GM23338 (cell line): ENCODE measurements at regions not wholly inside any gene's neighbourhood (a gene's known extent, or its start where the extent isn't known, plus 50 kb on each side); places are given as distances from the start of the nearest gene placed in this dataset.

Experiments used
- ATAC-seq: fragments of 200-7000 bp; cut with Tn5 transposase; 3 replicates; pipeline ENCODE4 v1.9.1; 2020
- DNase-seq: peaks from one replicate; pipeline ENCODE4 v3.0.0-alpha.2; 2015; ENCODE audit warnings: low spot score
- H2AFZ ChIP-seq: fragments of 200-600 bp; sonication (generic); 2 replicates; pipeline ENCODE4 v1.8.0; 2016; ENCODE audit warnings: antibody characterized with exemption, mild to moderate bottlenecking, moderate library complexity
- H3F3A ChIP-seq: fragments of 200-600 bp; sonication (generic); replicated peaks from 2 replicates; pipeline ENCODE4 v1.8.0; 2017; ENCODE audit warnings: antibody characterized with exemption, mixed run types, low read depth
- H3K27ac ChIP-seq: fragments of 200-600 bp; sonication (generic); 2 replicates; pipeline ENCODE4 v1.6.1; 2016; ENCODE audit warnings: low read depth
- H3K27me3 ChIP-seq: fragments of 200-600 bp; sonication (generic); 2 replicates; pipeline ENCODE4 v1.8.0; 2016; ENCODE audit warnings: mild to moderate bottlenecking, mixed run types, moderate library complexity; ENCODE audit not compliant: insufficient read depth
- H3K36me3 ChIP-seq: fragments of 200-600 bp; sonication (generic); 2 replicates; pipeline ENCODE4 v1.8.0; 2016; ENCODE audit warnings: mild to moderate bottlenecking; ENCODE audit not compliant: insufficient read depth
- H3K4me1 ChIP-seq: fragments of 200-600 bp; sonication (generic); 2 replicates; pipeline ENCODE4 v1.8.0; 2016; ENCODE audit warnings: mild to moderate bottlenecking, moderate library complexity; ENCODE audit not compliant: insufficient read depth
- H3K4me2 ChIP-seq: fragments of 200-600 bp; sonication (generic); 2 replicates; pipeline ENCODE4 v1.7.1; 2017; ENCODE audit warnings: mixed run types
- H3K4me3 ChIP-seq: fragments of 200-600 bp; sonication (generic); 2 replicates; pipeline ENCODE4 v1.6.1; 2016; ENCODE audit warnings: mixed run types
- H3K79me2 ChIP-seq: fragments of 200-600 bp; sonication (generic); replicated peaks from 2 replicates; pipeline ENCODE4 v1.8.0; 2017; ENCODE audit warnings: mild to moderate bottlenecking; ENCODE audit not compliant: insufficient read depth
- H3K9me2 ChIP-seq: fragments of 200-600 bp; sonication (generic); 2 replicates; pipeline ENCODE4 v1.8.0; 2017; ENCODE audit not compliant: insufficient read depth
- H4K20me1 ChIP-seq: fragments of 200-600 bp; sonication (generic); replicated peaks from 2 replicates; pipeline ENCODE4 v1.8.0; 2017; ENCODE audit warnings: mild to moderate bottlenecking; ENCODE audit not compliant: insufficient read depth
- H3K27ac Mint-ChIP-seq: 2 replicates; pipeline ENCODE4 v1.8.0; 2020; ENCODE audit warnings: inconsistent platforms, mild to moderate bottlenecking, moderate library complexity, mixed read lengths
- H3K27me3 Mint-ChIP-seq: 3 replicates; pipeline ENCODE4 v1.8.0; 2022; ENCODE audit warnings: low read depth, mild to moderate bottlenecking, moderate library complexity, mixed read lengths, inconsistent platforms; ENCODE audit not compliant: insufficient read depth, poor library complexity
- H3K36me3 Mint-ChIP-seq: 3 replicates; pipeline ENCODE4 v1.8.0; 2021; ENCODE audit warnings: low read depth, mild to moderate bottlenecking, inconsistent platforms, moderate library complexity, mixed read lengths
- H3K4me1 Mint-ChIP-seq: 3 replicates; pipeline ENCODE4 v1.8.0; 2020; ENCODE audit warnings: mild to moderate bottlenecking, inconsistent platforms, mixed read lengths
- H3K4me3 Mint-ChIP-seq: 3 replicates; pipeline ENCODE4 v1.8.0; 2021; ENCODE audit warnings: moderate library complexity, mild to moderate bottlenecking, inconsistent platforms, mixed read lengths
- H3K9me3 Mint-ChIP-seq: 3 replicates; pipeline ENCODE4 v1.8.0; 2020; ENCODE audit warnings: moderate library complexity, mild to moderate bottlenecking, inconsistent platforms, mixed read lengths
- CREB1 ChIP-seq: fragments of 250-450 bp; sonication (Bioruptor Pico); IDR thresholded peaks from 2 replicates; pipeline ENCODE4 v1.5.0; 2020; ENCODE audit warnings: low read depth, mild to moderate bottlenecking, moderate library complexity
- ETS1 ChIP-seq: IDR thresholded peaks from 2 replicates; pipeline ENCODE4 v1.6.1; 2016; ENCODE audit warnings: antibody characterized with exemption
- JUNB ChIP-seq: IDR thresholded peaks from one replicate; pipeline ENCODE4 v1.6.1; 2016; ENCODE audit warnings: antibody characterized with exemption; ENCODE audit not compliant: unreplicated experiment
- ZNF114 ChIP-seq: fragments of 250-450 bp; sonication (Bioruptor Pico); IDR thresholded peaks from 2 replicates; pipeline ENCODE4 v1.5.0; 2020; ENCODE audit warnings: mild to moderate bottlenecking, moderate library complexity
- ZNF462 ChIP-seq: fragments of 250-450 bp; sonication (Bioruptor Pico); IDR thresholded peaks from 2 replicates; pipeline ENCODE4 v1.5.0; 2020; ENCODE audit warnings: mild to moderate bottlenecking, moderate library complexity
- TF ChIP-seq, protein P1 (sequence below), 2 experiments: fragments of 200-600 bp in 1 of 2; sonication (generic) in 1 of 2; conservative IDR thresholded peaks; 2 replicates each; pipeline versions ENCODE4 v1.5.1 to v1.6.1; 2016 to 2017; ENCODE audit warnings: antibody characterized with exemption in 2 of 2, low read depth in 2 of 2, mild to moderate bottlenecking in 2 of 2, moderate library complexity in 1 of 2

DNA sequence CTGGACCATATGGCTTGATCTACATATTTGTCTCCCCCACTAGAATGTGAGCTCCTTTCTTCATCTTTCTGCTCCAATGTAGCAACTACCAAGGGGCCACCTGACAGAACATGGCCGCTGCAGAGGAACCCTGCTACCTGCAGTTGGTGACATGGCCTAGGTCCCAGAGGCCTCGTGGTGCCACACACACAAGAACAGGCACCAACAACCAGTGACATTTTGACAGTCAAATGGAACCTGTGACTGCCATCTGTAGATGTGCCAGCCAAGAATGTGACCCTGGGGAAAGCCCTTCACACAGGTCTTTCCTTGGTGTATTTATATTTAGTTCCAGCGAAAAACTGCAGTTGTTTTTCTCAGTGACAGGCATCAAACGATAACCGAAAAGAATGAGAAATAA, 67.9 kb upstream of the ANKRD1 start:
- Mint-ChIP-seq H3K9me3 (no peaks in the 10 kb centered on the region; the same call in 2 of the 3 replicates), H3K27ac (no peak overlapping the region)
- no peaks in the 10 kb centered on the region for H3K36me3 ChIP-seq

More for the DNA sequence above, 67.9 kb upstream of the ANKRD1 start:
- Histone ChIP-seq H3K27ac (no peak overlapping the region), H3K4me3 (no peak overlapping the region), H4K20me1 (no peaks in the 10 kb centered on the region), H3K4me2 (no peak overlapping the region), H2AFZ (no peak overlapping the region), H3K9me2 (no peaks in the 10 kb centered on the region), H3F3A (no peaks in the 10 kb centered on the region), H3K27me3 (peaks cover 4% of the 10 kb centered on the region; the same call in 1 of the 2 replicates), H3K79me2 (no peaks in the 10 kb centered on the region), H3K4me1 (no peaks in the 10 kb centered on the region)
- Mint-ChIP-seq H3K4me1 (peaks cover 3% of the 10 kb centered on the region; the same call in 1 of the 3 replicates), H3K27me3 (no peaks in the 10 kb centered on the region), H3K36me3 (no peaks in the 10 kb centered on the region), H3K4me3 (no peak overlapping the region)
- DNase-seq: no peak
- TF ChIP-seq CREB1 (no peak), JUNB (no peak), ZNF114 (no peak), ETS1 (no peak), ZNF462 (CRISPR knock-in tag) (no peak)
- TF ChIP-seq, protein P1, sequence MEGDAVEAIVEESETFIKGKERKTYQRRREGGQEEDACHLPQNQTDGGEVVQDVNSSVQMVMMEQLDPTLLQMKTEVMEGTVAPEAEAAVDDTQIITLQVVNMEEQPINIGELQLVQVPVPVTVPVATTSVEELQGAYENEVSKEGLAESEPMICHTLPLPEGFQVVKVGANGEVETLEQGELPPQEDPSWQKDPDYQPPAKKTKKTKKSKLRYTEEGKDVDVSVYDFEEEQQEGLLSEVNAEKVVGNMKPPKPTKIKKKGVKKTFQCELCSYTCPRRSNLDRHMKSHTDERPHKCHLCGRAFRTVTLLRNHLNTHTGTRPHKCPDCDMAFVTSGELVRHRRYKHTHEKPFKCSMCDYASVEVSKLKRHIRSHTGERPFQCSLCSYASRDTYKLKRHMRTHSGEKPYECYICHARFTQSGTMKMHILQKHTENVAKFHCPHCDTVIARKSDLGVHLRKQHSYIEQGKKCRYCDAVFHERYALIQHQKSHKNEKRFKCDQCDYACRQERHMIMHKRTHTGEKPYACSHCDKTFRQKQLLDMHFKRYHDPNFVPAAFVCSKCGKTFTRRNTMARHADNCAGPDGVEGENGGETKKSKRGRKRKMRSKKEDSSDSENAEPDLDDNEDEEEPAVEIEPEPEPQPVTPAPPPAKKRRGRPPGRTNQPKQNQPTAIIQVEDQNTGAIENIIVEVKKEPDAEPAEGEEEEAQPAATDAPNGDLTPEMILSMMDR (conservative IDR thresholded peaks at IDR 0.05; ENCODE audit: low read depth in 2 of 2): no peak
- no peak for ATAC-seq
